ENCODE measurements at regions not wholly inside any gene's neighbourhood (a gene's known extent, or its start where the extent isn't known, plus 50 kb on each side); places are given as distances from the start of the nearest gene placed in this dataset.
"Not testable (repeated sequence)": the region's sequence is repeated elsewhere in the genome, so short reads cannot be mapped to it uniquely, and the experiment has no call there.

DNA sequence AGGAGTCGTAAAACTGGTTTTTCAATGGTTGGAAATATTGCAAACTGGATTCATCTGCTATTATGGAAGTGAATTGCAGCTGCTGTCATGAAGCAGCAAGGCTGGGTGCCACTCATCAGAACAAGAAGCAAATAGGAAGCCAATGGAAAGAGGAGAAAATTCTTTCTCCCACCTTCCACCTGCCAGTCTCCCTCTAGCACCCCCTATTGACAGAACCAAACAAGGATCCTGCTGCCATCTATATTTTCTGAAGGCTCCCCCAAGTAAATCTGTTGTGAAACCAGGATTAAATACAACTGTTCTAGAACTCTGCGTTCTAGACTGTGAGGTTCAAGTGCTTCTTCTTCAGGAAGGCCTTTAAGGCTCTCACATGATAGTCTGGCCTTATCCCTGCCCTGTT lies 286.6 kb downstream of the AACS start:
- Histone ChIP-seq H3K9ac (ENCODE audit: low read length) (no peak overlapping the region), H3K9me2 (replicated peaks; ENCODE audit: insufficient read depth, low read length) (no peaks in the 10 kb centered on the region), H3K36me3 (ENCODE audit: low read length) (no peaks in the 10 kb centered on the region), H3K79me2 (ENCODE audit: insufficient read depth, low read length) (no peaks in the 10 kb centered on the region), H3K9me3 (ENCODE audit: insufficient read depth, low read length) (no peaks in the 10 kb centered on the region), H3K27ac (ENCODE audit: low read depth, low read length) (no peak overlapping the region), H3K4me3 (ENCODE audit: insufficient read depth, low read length, poor library complexity, severe bottlenecking) (no peak overlapping the region), H3K27me3 (ENCODE audit: low read length) (no peaks in the 10 kb centered on the region), H3F3A (ENCODE audit: insufficient read depth) (no peaks in the 10 kb centered on the region), H3K4me2 (ENCODE audit: low read depth, low read length, poor library complexity, severe bottlenecking) (no peak overlapping the region), H4K20me1 (ENCODE audit: low read depth, low read length) (no peaks in the 10 kb centered on the region), H2AFZ (ENCODE audit: low read depth, low read length, severe bottlenecking) (no peak overlapping the region)
- TF ChIP-seq, protein P1, sequence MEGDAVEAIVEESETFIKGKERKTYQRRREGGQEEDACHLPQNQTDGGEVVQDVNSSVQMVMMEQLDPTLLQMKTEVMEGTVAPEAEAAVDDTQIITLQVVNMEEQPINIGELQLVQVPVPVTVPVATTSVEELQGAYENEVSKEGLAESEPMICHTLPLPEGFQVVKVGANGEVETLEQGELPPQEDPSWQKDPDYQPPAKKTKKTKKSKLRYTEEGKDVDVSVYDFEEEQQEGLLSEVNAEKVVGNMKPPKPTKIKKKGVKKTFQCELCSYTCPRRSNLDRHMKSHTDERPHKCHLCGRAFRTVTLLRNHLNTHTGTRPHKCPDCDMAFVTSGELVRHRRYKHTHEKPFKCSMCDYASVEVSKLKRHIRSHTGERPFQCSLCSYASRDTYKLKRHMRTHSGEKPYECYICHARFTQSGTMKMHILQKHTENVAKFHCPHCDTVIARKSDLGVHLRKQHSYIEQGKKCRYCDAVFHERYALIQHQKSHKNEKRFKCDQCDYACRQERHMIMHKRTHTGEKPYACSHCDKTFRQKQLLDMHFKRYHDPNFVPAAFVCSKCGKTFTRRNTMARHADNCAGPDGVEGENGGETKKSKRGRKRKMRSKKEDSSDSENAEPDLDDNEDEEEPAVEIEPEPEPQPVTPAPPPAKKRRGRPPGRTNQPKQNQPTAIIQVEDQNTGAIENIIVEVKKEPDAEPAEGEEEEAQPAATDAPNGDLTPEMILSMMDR (IDR thresholded peaks at IDR 0.05; ENCODE audit: insufficient read depth, low read length, poor library complexity, severe bottlenecking), result no peak
- no peak for TF ChIP-seq EZH2phosphoT487 (conservative IDR thresholded peaks at IDR 0.05; ENCODE audit: low read length)

DNA sequence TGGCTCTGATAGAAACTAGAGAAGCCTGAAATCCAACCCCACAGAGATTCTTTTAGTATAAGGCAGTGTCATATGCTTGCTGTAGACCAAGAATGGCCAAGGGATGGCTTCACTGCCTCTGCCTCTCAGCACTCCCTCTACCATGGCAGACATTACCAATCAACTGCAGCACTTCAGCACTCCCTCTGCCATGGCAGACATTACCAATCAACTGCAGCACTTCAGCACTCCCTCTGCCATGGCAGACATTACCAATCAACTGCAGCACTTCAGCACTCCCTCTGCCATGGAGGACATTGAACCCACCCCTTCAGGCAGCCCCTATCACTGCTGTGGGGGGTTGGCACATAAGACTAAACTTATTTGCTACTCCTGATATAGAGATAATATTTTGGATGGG lies 287.8 kb downstream of the AACS start:
- H3K9me3 ChIP-seq (ENCODE audit: insufficient read depth, low read length); H3K9me2 ChIP-seq (replicated peaks; ENCODE audit: insufficient read depth, low read length); H3K9ac ChIP-seq (ENCODE audit: low read length); H3K4me3 ChIP-seq (ENCODE audit: insufficient read depth, low read length, poor library complexity, severe bottlenecking); H3K4me2 ChIP-seq (ENCODE audit: low read depth, low read length, poor library complexity, severe bottlenecking); H3F3A ChIP-seq (ENCODE audit: insufficient read depth); H2AFZ ChIP-seq (ENCODE audit: low read depth, low read length, severe bottlenecking); H4K20me1 ChIP-seq (ENCODE audit: low read depth, low read length); H3K79me2 ChIP-seq (ENCODE audit: insufficient read depth, low read length); H3K27me3 ChIP-seq (ENCODE audit: low read length); H3K36me3 ChIP-seq (ENCODE audit: low read length); H3K27ac ChIP-seq (ENCODE audit: low read depth, low read length): not testable (repeated sequence)

DNA sequence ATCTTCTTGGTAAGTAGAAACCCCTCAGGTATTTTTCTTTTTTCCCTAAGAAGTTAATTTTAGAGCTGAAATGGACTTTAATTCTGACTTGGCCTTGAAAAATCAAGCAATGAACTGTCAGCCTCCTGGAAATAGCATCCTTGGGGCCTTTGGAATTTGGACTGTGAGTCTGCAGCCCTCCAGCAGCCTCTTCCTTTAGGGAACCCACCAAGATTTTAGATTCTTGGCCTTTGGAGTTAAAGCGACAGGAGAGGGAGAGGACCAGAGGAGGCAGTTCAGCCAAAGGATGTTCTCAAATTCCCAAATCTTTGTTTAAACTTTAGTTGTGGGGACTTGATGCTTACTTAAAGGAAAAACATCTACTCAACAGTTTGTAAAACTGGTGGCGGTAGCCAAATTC lies 288.6 kb downstream of the AACS start:
- Histone ChIP-seq H3K27ac (ENCODE audit: low read depth, low read length) (no peak overlapping the region), H3K9me2 (replicated peaks; ENCODE audit: insufficient read depth, low read length) (no peaks in the 10 kb centered on the region), H2AFZ (ENCODE audit: low read depth, low read length, severe bottlenecking) (no peak overlapping the region), H3K9ac (ENCODE audit: low read length) (no peak overlapping the region), H3K36me3 (ENCODE audit: low read length) (no peaks in the 10 kb centered on the region), H3F3A (ENCODE audit: insufficient read depth) (no peaks in the 10 kb centered on the region), H3K4me2 (ENCODE audit: low read depth, low read length, poor library complexity, severe bottlenecking) (no peak overlapping the region), H3K79me2 (ENCODE audit: insufficient read depth, low read length) (no peaks in the 10 kb centered on the region), H3K9me3 (ENCODE audit: insufficient read depth, low read length) (no peaks in the 10 kb centered on the region), H3K27me3 (ENCODE audit: low read length) (no peaks in the 10 kb centered on the region), H4K20me1 (ENCODE audit: low read depth, low read length) (no peaks in the 10 kb centered on the region), H3K4me3 (ENCODE audit: insufficient read depth, low read length, poor library complexity, severe bottlenecking) (no peak overlapping the region)
- no peak for TF ChIP-seq EZH2phosphoT487 (conservative IDR thresholded peaks at IDR 0.05; ENCODE audit: low read length)
- TF ChIP-seq, protein P1 (IDR thresholded peaks at IDR 0.05; ENCODE audit: insufficient read depth, low read length, poor library complexity, severe bottlenecking), result no peak

DNA sequence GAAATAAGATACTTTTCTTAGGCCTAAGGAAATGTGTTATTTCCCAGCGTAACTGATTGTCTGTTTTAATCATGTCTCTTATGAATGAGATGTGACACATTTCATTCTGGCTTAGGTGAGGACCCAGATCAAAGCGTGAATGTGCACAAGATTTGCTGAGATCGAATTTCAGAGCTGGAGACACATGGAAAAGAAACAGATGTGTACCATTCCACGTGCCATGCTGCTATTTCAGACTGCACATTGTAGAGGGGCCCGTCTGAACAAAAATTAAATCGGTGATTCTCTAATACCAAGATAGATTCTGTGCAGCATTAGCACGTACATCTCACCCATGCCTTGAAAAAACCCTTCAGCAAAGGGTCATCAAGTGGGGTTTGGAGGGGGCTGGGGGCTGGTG lies 290.4 kb downstream of the AACS start:
- Histone ChIP-seq H3K36me3 (ENCODE audit: low read length) (no peaks in the 10 kb centered on the region), H3F3A (ENCODE audit: insufficient read depth) (no peaks in the 10 kb centered on the region), H3K9me2 (replicated peaks; ENCODE audit: insufficient read depth, low read length) (no peaks in the 10 kb centered on the region), H3K4me3 (ENCODE audit: insufficient read depth, low read length, poor library complexity, severe bottlenecking) (no peak overlapping the region), H3K79me2 (ENCODE audit: insufficient read depth, low read length) (no peaks in the 10 kb centered on the region), H3K4me2 (ENCODE audit: low read depth, low read length, poor library complexity, severe bottlenecking) (no peak overlapping the region), H2AFZ (ENCODE audit: low read depth, low read length, severe bottlenecking) (no peak overlapping the region), H3K9me3 (ENCODE audit: insufficient read depth, low read length) (no peaks in the 10 kb centered on the region), H3K27me3 (ENCODE audit: low read length) (no peaks in the 10 kb centered on the region), H4K20me1 (ENCODE audit: low read depth, low read length) (no peaks in the 10 kb centered on the region), H3K27ac (ENCODE audit: low read depth, low read length) (no peak overlapping the region), H3K9ac (ENCODE audit: low read length) (no peak overlapping the region)
- no peak for TF ChIP-seq EZH2phosphoT487 (conservative IDR thresholded peaks at IDR 0.05; ENCODE audit: low read length)
- TF ChIP-seq, protein P1 (IDR thresholded peaks at IDR 0.05; ENCODE audit: insufficient read depth, low read length, poor library complexity, severe bottlenecking), result no peak
